ENCODE measurements at regions not wholly inside any gene's neighbourhood (a gene's known extent, or its start where the extent isn't known, plus 50 kb on each side); places are given as distances from the start of the nearest gene placed in this dataset.

GRCh38 chr4:35556387-35556786 lies 687.9 kb downstream of the ARAP2 start:
- WGBS, 2 donors = 81 to 85% methylated on average over 1 of the region's 1 CpG
- ATAC-seq (ENCODE audit: low FRiP score in 2 of 2) (no peak), DNase-seq (no peak)
- Histone ChIP-seq H3K36me3 (no peaks in the 10 kb centered on the region), H3K27ac (no peak overlapping the region), H3K4me3 (no peak overlapping the region), H3K9me3 (peaks cover 0 to 14% (median 0%) of the 10 kb centered on the region in 4 donors), H3K27me3 (no peaks in the 10 kb centered on the region), H3K4me1 (no peaks in the 10 kb centered on the region)
- no peak for TF ChIP-seq EP300 (IDR thresholded peaks at IDR 0.05)
- no peak for TF ChIP-seq POLR2A (IDR thresholded peaks at IDR 0.05)
- TF ChIP-seq, protein P1, sequence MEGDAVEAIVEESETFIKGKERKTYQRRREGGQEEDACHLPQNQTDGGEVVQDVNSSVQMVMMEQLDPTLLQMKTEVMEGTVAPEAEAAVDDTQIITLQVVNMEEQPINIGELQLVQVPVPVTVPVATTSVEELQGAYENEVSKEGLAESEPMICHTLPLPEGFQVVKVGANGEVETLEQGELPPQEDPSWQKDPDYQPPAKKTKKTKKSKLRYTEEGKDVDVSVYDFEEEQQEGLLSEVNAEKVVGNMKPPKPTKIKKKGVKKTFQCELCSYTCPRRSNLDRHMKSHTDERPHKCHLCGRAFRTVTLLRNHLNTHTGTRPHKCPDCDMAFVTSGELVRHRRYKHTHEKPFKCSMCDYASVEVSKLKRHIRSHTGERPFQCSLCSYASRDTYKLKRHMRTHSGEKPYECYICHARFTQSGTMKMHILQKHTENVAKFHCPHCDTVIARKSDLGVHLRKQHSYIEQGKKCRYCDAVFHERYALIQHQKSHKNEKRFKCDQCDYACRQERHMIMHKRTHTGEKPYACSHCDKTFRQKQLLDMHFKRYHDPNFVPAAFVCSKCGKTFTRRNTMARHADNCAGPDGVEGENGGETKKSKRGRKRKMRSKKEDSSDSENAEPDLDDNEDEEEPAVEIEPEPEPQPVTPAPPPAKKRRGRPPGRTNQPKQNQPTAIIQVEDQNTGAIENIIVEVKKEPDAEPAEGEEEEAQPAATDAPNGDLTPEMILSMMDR (IDR thresholded peaks at IDR 0.05) = no peak
- TF ChIP-seq POLR2AphosphoS5 (IDR thresholded peaks at IDR 0.05) = no peak

- Histone ChIP-seq H3K9me3 (peaks cover 0 to 14% (median 0%) of the 10 kb centered on the region in 4 donors), H3K27ac (no peak overlapping the region), H3K4me1 (no peaks in the 10 kb centered on the region), H3K27me3 (no peaks in the 10 kb centered on the region), H3K36me3 (no peaks in the 10 kb centered on the region), H3K4me3 (no peak overlapping the region)
- WGBS, 2 donors = 87 to 94% methylated on average over 14 to 19 of the region's 19 CpGs
- TF ChIP-seq POLR2A (IDR thresholded peaks at IDR 0.05) (no peak), POLR2AphosphoS5 (IDR thresholded peaks at IDR 0.05) (no peak), EP300 (IDR thresholded peaks at IDR 0.05) (no peak)
- TF ChIP-seq, protein P1 (IDR thresholded peaks at IDR 0.05) = no peak
- DNase-seq = peak in 1 of 2 donors; percentile 56
- ATAC-seq (ENCODE audit: low FRiP score in 2 of 2) = no peak
Observed at GRCh38 chr4:35559559-35560365, 684.6 kb downstream of the ARAP2 start.

GRCh38 chr4:35562861-35563260 lies 681.5 kb downstream of the ARAP2 start:
- ATAC-seq (ENCODE audit: low FRiP score in 2 of 2) (no peak), DNase-seq (no peak)
- Histone ChIP-seq H3K27ac (no peak overlapping the region), H3K9me3 (peaks cover 0 to 14% (median 0%) of the 10 kb centered on the region in 4 donors), H3K4me3 (no peak overlapping the region), H3K36me3 (no peaks in the 10 kb centered on the region), H3K27me3 (no peaks in the 10 kb centered on the region), H3K4me1 (no peaks in the 10 kb centered on the region)
- TF ChIP-seq POLR2A (IDR thresholded peaks at IDR 0.05) = no peak
- no peak for TF ChIP-seq POLR2AphosphoS5 (IDR thresholded peaks at IDR 0.05)
- no peak for TF ChIP-seq EP300 (IDR thresholded peaks at IDR 0.05)
- TF ChIP-seq, protein P1 (IDR thresholded peaks at IDR 0.05) = no peak
- 29 to 38% methylated on average over 2 of the region's 2 CpGs for WGBS, 2 donors

GRCh38 chr4:35565640-35566039 lies 678.7 kb downstream of the ARAP2 start:
- H3K27me3 ChIP-seq = no peaks in the 10 kb centered on the region
- TF ChIP-seq EP300 (IDR thresholded peaks at IDR 0.05) (no peak), POLR2AphosphoS5 (IDR thresholded peaks at IDR 0.05) (no peak), POLR2A (IDR thresholded peaks at IDR 0.05) (no peak)
- TF ChIP-seq, protein P1 (IDR thresholded peaks at IDR 0.05) = no peak
- no peak overlapping the region for H3K4me3 ChIP-seq
- H3K9me3 ChIP-seq = no peaks in the 10 kb centered on the region
- WGBS, 2 donors = 81 to 85% methylated on average over 3 of the region's 3 CpGs
- no peak overlapping the region for H3K27ac ChIP-seq
- no peaks in the 10 kb centered on the region for H3K4me1 ChIP-seq
- DNase-seq (no peak), ATAC-seq (ENCODE audit: low FRiP score in 2 of 2) (no peak)
- no peaks in the 10 kb centered on the region for H3K36me3 ChIP-seq

DNA sequence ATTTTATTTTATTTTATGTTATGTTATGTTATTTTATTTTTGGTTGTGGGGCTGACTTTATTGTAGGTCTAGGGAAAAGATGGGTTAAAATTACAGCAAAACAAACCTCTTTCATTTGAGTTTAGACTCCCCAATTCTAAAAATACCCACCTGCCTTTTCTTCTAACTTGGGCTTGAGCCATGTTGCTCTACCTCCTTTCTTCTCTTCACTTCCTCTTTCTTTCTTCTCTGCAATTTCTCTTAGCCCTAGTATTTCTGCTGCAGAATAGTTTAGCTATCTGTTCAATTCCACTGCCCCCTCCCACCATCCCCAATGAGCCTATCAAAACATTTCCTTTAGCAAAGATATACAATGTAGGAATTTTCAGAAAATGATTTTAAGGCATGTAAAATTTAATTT lies 653.3 kb downstream of the ARAP2 start:
- DNase-seq (no peak), ATAC-seq (ENCODE audit: low FRiP score in 2 of 2) (no peak)
- Histone ChIP-seq H3K9me3 (no peaks in the 10 kb centered on the region), H3K27me3 (no peaks in the 10 kb centered on the region), H3K27ac (no peak overlapping the region), H3K4me3 (no peak overlapping the region), H3K4me1 (no peaks in the 10 kb centered on the region), H3K36me3 (no peaks in the 10 kb centered on the region)
- TF ChIP-seq POLR2AphosphoS5 (IDR thresholded peaks at IDR 0.05) (no peak), POLR2A (IDR thresholded peaks at IDR 0.05) (no peak), EP300 (IDR thresholded peaks at IDR 0.05) (no peak)
- TF ChIP-seq, protein P1 (IDR thresholded peaks at IDR 0.05) = no peak
